ENCODE measurements at regions not wholly inside any gene's neighbourhood (a gene's known extent, or its start where the extent isn't known, plus 50 kb on each side); places are given as distances from the start of the nearest gene placed in this dataset.

GRCh38 chr6:97701801-97702200 lies 418.8 kb upstream of the MMS22L start:
- no peaks in the 10 kb centered on the region for H3K27me3 ChIP-seq
- no peaks in the 10 kb centered on the region for H3K9me3 ChIP-seq
- H3K4me1 ChIP-seq, result no peaks in the 10 kb centered on the region
- intact Hi-C loops (cut with DNase I), result no loop called here
- TF ChIP-seq CTCF (IDR thresholded peaks at IDR 0.05), result no peak
- no peak overlapping the region for H3K4me3 ChIP-seq
- ATAC-seq, result no peak
- no peaks in the 10 kb centered on the region for H3K36me3 ChIP-seq
- DNase-seq, result no peak
- no peak overlapping the region for H3K27ac ChIP-seq

GRCh38 chr6:97702248-97702647 lies 419.2 kb upstream of the MMS22L start:
- H3K9me3 ChIP-seq, result no peaks in the 10 kb centered on the region
- H3K4me1 ChIP-seq, result no peaks in the 10 kb centered on the region
- intact Hi-C loops (cut with DNase I), result no loop called here
- H3K4me3 ChIP-seq, result no peak overlapping the region
- no peak for ATAC-seq
- no peak overlapping the region for H3K27ac ChIP-seq
- no peak for TF ChIP-seq CTCF (IDR thresholded peaks at IDR 0.05)
- H3K36me3 ChIP-seq, result no peaks in the 10 kb centered on the region
- DNase-seq, result no peak
- H3K27me3 ChIP-seq, result no peaks in the 10 kb centered on the region

GRCh38 chr6:97703661-97704060 lies 420.6 kb upstream of the MMS22L start:
- no peaks in the 10 kb centered on the region for H3K27me3 ChIP-seq
- ATAC-seq (no peak), DNase-seq (no peak)
- no peak for TF ChIP-seq CTCF (IDR thresholded peaks at IDR 0.05)
- H3K9me3 ChIP-seq, result no peaks in the 10 kb centered on the region
- no peaks in the 10 kb centered on the region for H3K4me1 ChIP-seq
- no peak overlapping the region for H3K4me3 ChIP-seq
- intact Hi-C loops (cut with DNase I), result no loop called here
- no peaks in the 10 kb centered on the region for H3K36me3 ChIP-seq
- H3K27ac ChIP-seq, result no peak overlapping the region

GRCh38 chr6:97705568-97705967 lies 422.6 kb upstream of the MMS22L start:
- no peak for DNase-seq
- Histone ChIP-seq H3K4me1 (no peaks in the 10 kb centered on the region), H3K4me3 (no peak overlapping the region), H3K36me3 (no peaks in the 10 kb centered on the region), H3K9me3 (no peaks in the 10 kb centered on the region), H3K27ac (no peak overlapping the region), H3K27me3 (no peaks in the 10 kb centered on the region)
- no peak for TF ChIP-seq CTCF (IDR thresholded peaks at IDR 0.05)
- intact Hi-C loops (cut with DNase I), result no loop called here
- no peak for ATAC-seq

- H3K4me3 ChIP-seq, result no peak overlapping the region
- no peaks in the 10 kb centered on the region for H3K9me3 ChIP-seq
- H3K4me1 ChIP-seq, result no peaks in the 10 kb centered on the region
- TF ChIP-seq CTCF (IDR thresholded peaks at IDR 0.05), result no peak
- intact Hi-C loops (cut with DNase I), result no loop called here
- DNase-seq (no peak), ATAC-seq (no peak)
- no peaks in the 10 kb centered on the region for H3K27me3 ChIP-seq
- H3K36me3 ChIP-seq, result no peaks in the 10 kb centered on the region
- no peak overlapping the region for H3K27ac ChIP-seq
Measured at GRCh38 chr6:97712751-97713150, 429.7 kb upstream of the MMS22L start.

Data from left lung (tissue), 4 donors.